ENCODE measurements at regions not wholly inside any gene's neighbourhood (a gene's known extent, or its start where the extent isn't known, plus 50 kb on each side); places are given as distances from the start of the nearest gene placed in this dataset.

DNA sequence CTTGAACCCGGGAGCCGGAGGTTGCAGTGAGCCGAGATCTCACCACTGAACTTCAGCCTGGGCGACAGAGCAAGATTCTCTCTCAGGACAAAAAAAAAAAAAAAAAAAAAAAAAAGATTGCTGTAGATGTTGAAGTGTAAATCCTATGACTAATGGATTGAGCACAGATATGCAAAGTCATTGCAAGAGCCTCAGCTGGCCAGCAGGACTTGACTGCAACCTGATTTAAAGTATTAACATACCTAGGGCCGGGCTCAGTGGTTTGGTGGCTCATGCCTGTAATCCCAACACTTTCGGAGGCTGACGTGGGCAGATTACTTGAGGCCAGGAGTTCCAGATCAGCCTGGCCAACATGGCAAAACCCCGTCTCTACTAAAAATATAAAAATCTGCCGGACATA is 69.6 kb upstream of the EPCAM start:
- TF ChIP-seq EP300 (IDR thresholded peaks at IDR 0.05; ENCODE audit: borderline replicate concordance) (no peak), CEBPB (IDR thresholded peaks at IDR 0.05) (no peak), TCF12 (IDR thresholded peaks at IDR 0.05; ENCODE audit: low read depth) (no peak), TAF1 (IDR thresholded peaks at IDR 0.05; ENCODE audit: low read depth) (no peak)
- TF ChIP-seq, protein P1, sequence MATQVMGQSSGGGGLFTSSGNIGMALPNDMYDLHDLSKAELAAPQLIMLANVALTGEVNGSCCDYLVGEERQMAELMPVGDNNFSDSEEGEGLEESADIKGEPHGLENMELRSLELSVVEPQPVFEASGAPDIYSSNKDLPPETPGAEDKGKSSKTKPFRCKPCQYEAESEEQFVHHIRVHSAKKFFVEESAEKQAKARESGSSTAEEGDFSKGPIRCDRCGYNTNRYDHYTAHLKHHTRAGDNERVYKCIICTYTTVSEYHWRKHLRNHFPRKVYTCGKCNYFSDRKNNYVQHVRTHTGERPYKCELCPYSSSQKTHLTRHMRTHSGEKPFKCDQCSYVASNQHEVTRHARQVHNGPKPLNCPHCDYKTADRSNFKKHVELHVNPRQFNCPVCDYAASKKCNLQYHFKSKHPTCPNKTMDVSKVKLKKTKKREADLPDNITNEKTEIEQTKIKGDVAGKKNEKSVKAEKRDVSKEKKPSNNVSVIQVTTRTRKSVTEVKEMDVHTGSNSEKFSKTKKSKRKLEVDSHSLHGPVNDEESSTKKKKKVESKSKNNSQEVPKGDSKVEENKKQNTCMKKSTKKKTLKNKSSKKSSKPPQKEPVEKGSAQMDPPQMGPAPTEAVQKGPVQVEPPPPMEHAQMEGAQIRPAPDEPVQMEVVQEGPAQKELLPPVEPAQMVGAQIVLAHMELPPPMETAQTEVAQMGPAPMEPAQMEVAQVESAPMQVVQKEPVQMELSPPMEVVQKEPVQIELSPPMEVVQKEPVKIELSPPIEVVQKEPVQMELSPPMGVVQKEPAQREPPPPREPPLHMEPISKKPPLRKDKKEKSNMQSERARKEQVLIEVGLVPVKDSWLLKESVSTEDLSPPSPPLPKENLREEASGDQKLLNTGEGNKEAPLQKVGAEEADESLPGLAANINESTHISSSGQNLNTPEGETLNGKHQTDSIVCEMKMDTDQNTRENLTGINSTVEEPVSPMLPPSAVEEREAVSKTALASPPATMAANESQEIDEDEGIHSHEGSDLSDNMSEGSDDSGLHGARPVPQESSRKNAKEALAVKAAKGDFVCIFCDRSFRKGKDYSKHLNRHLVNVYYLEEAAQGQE (IDR thresholded peaks at IDR 0.05; ENCODE audit: low read depth), result no peak

DNA sequence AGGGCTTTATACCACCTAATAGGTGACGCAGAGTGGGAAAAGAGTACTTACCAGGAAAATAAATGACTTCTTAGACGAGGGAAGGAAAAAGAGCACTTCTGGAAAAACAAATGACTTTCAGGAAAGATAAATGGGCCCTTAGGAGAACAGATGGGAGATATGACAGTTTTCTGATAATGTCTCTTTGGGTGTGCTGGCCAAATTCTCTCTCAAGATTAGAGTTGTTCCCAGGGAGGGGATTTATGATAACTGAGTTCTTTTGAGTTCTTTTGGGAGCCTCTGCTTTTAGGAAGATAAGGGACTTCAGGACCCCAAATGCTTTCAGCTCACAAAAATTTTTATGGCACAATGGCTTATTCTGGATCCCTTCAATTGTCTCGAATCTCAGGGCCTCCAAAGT is 70.3 kb upstream of the EPCAM start:
- TF ChIP-seq EP300 (IDR thresholded peaks at IDR 0.05; ENCODE audit: borderline replicate concordance), result no peak
- TF ChIP-seq, protein P2, sequence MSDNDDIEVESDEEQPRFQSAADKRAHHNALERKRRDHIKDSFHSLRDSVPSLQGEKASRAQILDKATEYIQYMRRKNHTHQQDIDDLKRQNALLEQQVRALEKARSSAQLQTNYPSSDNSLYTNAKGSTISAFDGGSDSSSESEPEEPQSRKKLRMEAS (IDR thresholded peaks at IDR 0.05), result no peak
- no peak for TF ChIP-seq FOXM1 (IDR thresholded peaks at IDR 0.05; ENCODE audit: borderline replicate concordance, low read depth)
- TF ChIP-seq, protein P1 (IDR thresholded peaks at IDR 0.05; ENCODE audit: low read depth), result no peak
- no peak for TF ChIP-seq TAF1 (IDR thresholded peaks at IDR 0.05; ENCODE audit: low read depth)
- TF ChIP-seq CREB1 (IDR thresholded peaks at IDR 0.05; ENCODE audit: low read depth), result no peak
- TF ChIP-seq NFIC (IDR thresholded peaks at IDR 0.05), result no peak
- TF ChIP-seq CEBPB (IDR thresholded peaks at IDR 0.05), result no peak
- no peak for TF ChIP-seq RAD21 (IDR thresholded peaks at IDR 0.05; ENCODE audit: low read depth)
- TF ChIP-seq EGR1 (IDR thresholded peaks at IDR 0.05), result no peak
- TF ChIP-seq, protein P3, sequence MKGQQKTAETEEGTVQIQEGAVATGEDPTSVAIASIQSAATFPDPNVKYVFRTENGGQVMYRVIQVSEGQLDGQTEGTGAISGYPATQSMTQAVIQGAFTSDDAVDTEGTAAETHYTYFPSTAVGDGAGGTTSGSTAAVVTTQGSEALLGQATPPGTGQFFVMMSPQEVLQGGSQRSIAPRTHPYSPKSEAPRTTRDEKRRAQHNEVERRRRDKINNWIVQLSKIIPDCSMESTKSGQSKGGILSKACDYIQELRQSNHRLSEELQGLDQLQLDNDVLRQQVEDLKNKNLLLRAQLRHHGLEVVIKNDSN (IDR thresholded peaks at IDR 0.05), result no peak
- no peak for TF ChIP-seq ZBTB7A (IDR thresholded peaks at IDR 0.05; ENCODE audit: low read depth)
- TF ChIP-seq TCF12 (IDR thresholded peaks at IDR 0.05; ENCODE audit: low read depth), result no peak
- TF ChIP-seq TEAD4 (IDR thresholded peaks at IDR 0.05), result no peak
- no peak for TF ChIP-seq YY1 (IDR thresholded peaks at IDR 0.05; ENCODE audit: low read depth)

DNA sequence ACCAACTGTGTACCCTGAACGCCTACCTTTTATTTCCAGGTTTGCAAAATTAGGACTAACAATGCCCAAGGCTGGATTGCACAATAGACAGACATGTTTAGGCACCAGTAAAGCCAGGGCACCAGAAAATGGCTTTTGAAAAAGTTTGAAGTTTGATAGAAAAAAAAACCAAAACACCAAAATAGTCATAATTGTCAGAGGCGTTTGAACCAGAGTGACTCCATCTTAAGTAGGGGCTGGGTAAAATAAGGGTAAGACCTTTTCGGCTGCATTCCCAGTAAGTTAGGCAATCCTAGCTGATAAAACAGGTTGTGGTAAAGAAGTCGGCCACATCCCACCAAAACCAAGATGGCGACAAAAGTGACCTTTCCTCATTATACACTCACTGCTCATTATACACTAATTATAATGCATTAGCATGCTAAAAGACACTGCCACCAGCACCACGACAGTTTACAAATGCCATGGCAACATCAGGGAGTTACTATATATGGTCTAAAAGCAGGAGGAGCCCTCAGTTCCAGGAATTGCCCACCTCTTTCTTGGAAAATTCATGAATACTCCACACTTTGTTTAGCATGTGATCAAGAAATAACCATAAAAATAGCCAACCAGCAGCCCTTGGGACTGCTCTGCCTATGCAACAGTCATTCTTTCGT is 71.2 kb upstream of the EPCAM start:
- TF ChIP-seq CEBPB (IDR thresholded peaks at IDR 0.05) (peak; percentile 42; the same call in 1 of the 2 replicates), TEAD4 (IDR thresholded peaks at IDR 0.05) (no peak)

DNA sequence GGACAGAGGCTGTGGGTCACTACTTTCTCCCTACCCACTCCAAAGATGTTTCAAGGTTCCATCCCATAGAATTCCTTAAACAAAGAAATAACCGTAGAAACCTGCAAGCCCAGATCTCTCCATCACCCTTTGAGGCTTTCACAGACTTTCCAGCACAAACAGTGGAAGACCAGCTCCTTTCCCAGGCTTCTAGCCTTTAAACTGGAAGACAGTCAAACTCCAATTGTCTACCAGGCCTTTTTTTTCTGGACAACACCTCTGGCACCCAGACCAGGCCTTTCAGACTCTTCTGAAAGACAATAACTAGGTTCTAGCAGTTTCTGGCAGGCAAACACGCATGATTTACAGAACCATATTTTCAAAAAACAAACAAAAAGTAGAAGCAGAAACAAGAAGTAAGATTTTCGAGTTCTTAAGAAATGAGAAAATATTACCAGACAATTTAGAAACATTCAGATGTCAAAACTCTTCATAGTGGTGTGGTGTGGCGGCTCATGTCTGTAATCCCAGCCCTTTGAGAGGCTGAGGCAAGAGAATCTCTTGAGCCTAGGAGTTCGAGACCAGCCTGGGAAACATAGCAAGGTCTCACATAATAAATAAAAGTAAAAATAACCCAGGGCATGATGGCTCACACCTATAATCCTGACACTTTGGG is 73.0 kb upstream of the EPCAM start:
- TF ChIP-seq YY1 (IDR thresholded peaks at IDR 0.05; ENCODE audit: low read depth) (no peak), NFIC (IDR thresholded peaks at IDR 0.05) (no peak), FOXM1 (IDR thresholded peaks at IDR 0.05; ENCODE audit: borderline replicate concordance, low read depth) (no peak), ZBTB7A (IDR thresholded peaks at IDR 0.05; ENCODE audit: low read depth) (no peak), TCF12 (IDR thresholded peaks at IDR 0.05; ENCODE audit: low read depth) (no peak), CREB1 (IDR thresholded peaks at IDR 0.05; ENCODE audit: low read depth) (no peak), RAD21 (IDR thresholded peaks at IDR 0.05; ENCODE audit: low read depth) (no peak), CEBPB (IDR thresholded peaks at IDR 0.05) (no peak), TEAD4 (IDR thresholded peaks at IDR 0.05) (no peak), TAF1 (IDR thresholded peaks at IDR 0.05; ENCODE audit: low read depth) (no peak), EGR1 (IDR thresholded peaks at IDR 0.05) (no peak), EP300 (IDR thresholded peaks at IDR 0.05; ENCODE audit: borderline replicate concordance) (no peak)
- TF ChIP-seq, protein P2 (IDR thresholded peaks at IDR 0.05), result no peak
- TF ChIP-seq, protein P3 (IDR thresholded peaks at IDR 0.05), result no peak
- TF ChIP-seq, protein P1 (IDR thresholded peaks at IDR 0.05; ENCODE audit: low read depth), result no peak

Measured in Ishikawa (cell line).